ENCODE measurements at regions not wholly inside any gene's neighbourhood (a gene's known extent, or its start where the extent isn't known, plus 50 kb on each side); places are given as distances from the start of the nearest gene placed in this dataset.

DNA sequence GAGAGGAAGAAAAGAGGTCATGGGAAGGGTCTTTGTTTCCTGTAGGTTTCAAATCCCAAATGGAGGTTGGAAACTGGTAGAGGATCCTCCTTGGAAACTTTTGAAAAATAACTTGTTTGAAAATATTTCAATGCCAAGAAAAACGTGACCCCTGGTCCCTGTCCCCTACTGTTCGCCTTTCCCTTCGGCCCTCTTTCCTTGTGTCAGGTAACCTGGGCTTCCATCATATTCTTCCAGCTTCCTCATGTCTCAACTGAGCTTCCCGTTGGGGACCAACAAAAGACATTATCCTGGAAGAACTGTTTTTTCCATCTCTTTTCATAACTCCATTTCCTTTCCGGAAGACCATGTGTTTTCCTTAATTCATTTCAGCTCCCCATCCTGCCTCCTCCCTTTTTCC, 266.8 kb upstream of the ANKRD55 start:
- Histone ChIP-seq H3K9me3 (no peaks in the 10 kb centered on the region), H3K4me3 (no peak overlapping the region), H3K36me3 (no peaks in the 10 kb centered on the region), H3K27ac (no peak overlapping the region), H3K4me1 (no peaks in the 10 kb centered on the region), H3K27me3 (no peaks in the 10 kb centered on the region)
- no peak for DNase-seq
- TF ChIP-seq POLR2A (IDR thresholded peaks at IDR 0.05), result no peak
- TF ChIP-seq, protein P1, sequence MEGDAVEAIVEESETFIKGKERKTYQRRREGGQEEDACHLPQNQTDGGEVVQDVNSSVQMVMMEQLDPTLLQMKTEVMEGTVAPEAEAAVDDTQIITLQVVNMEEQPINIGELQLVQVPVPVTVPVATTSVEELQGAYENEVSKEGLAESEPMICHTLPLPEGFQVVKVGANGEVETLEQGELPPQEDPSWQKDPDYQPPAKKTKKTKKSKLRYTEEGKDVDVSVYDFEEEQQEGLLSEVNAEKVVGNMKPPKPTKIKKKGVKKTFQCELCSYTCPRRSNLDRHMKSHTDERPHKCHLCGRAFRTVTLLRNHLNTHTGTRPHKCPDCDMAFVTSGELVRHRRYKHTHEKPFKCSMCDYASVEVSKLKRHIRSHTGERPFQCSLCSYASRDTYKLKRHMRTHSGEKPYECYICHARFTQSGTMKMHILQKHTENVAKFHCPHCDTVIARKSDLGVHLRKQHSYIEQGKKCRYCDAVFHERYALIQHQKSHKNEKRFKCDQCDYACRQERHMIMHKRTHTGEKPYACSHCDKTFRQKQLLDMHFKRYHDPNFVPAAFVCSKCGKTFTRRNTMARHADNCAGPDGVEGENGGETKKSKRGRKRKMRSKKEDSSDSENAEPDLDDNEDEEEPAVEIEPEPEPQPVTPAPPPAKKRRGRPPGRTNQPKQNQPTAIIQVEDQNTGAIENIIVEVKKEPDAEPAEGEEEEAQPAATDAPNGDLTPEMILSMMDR (IDR thresholded peaks at IDR 0.05), result no peak

DNA sequence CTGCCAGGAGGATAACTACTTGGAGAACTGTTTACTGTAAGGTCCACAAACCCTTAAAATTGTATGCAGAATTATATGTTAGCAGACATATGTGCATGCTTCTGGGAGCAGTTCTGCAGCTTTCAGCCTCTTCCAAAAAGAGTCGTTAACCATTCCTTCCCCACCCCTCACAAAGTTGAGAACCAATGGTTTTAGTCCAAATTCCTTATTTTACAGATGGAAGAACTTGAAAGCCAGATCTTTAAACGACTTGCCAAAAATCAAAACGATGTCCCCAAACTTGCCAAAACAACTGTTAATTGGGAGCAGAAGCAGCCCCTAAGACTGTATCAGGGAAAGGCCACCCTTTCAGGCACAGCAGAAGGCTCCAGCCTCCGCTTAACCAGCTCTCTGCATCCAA, 266.4 kb upstream of the ANKRD55 start:
- H3K27ac ChIP-seq, result no peak overlapping the region
- no peaks in the 10 kb centered on the region for H3K27me3 ChIP-seq
- no peaks in the 10 kb centered on the region for H3K9me3 ChIP-seq
- no peaks in the 10 kb centered on the region for H3K36me3 ChIP-seq
- no peak overlapping the region for H3K4me3 ChIP-seq
- no peaks in the 10 kb centered on the region for H3K4me1 ChIP-seq
- TF ChIP-seq POLR2A (IDR thresholded peaks at IDR 0.05), result no peak
- no peak for DNase-seq

DNA sequence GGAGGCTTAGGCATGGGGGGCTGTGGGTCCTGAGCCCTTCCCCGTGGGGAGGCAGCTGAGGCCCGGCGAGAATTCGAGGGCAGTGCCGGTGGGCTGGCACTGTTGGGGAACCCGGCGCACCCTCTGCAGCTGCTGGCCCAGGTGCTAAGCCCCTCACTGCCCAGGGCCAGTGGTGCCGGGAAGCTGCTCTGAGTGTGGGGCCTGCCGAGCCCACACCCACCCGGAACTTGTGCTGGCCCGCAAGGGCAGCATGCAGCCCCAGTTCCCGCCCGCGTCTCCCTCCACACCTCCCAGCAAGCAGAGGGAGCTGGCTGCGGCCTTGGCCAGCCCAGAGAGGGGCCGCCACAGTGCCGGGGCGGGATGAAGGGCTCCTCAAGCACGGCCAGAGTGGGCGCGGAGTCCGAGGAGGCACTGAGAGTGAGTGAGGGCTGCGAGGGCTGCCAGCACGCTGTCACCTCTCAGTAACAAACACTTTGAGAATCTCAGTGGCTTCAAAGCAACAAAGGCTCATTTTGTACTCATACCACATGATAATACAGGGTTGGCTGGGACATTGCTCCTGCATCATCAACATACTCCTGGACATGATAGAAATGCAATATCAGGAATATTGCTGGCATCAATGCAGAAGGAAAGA, 265.7 kb upstream of the ANKRD55 start:
- H3K36me3 ChIP-seq, result no peaks in the 10 kb centered on the region
- TF ChIP-seq, protein P1 (IDR thresholded peaks at IDR 0.05), result no peak
- no peak for TF ChIP-seq POLR2A (IDR thresholded peaks at IDR 0.05)

DNA sequence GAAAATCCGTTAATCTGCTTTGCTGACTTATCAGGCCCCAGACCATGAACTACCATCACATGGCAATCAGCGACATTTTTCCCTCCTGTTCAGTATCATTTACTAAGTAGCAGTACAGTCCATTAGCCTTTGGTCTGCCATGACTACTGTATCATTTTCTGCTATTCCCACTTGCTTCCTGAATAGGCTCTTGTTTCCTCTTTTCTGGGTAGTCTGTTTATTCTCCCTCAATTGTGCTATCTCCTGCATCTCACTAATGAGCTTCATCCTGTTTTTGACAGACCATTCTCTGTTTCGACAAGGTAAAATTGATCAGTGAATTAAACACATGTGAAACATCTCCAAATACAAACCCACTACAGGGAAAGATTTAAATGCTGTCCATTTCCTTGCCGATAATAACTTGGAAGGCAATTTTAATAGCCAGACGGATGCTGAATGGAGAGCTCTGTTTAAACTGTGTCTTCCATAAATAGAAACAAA, 263.5 kb upstream of the ANKRD55 start:
- Histone ChIP-seq H3K27ac (no peak overlapping the region), H3K27me3 (no peaks in the 10 kb centered on the region), H3K4me1 (no peaks in the 10 kb centered on the region), H3K4me3 (no peak overlapping the region), H3K9me3 (no peaks in the 10 kb centered on the region), H3K36me3 (no peaks in the 10 kb centered on the region)
- TF ChIP-seq, protein P1 (IDR thresholded peaks at IDR 0.05), result no peak
- no peak for TF ChIP-seq POLR2A (IDR thresholded peaks at IDR 0.05)
- DNase-seq, result no peak

More for the DNA sequence above, 265.7 kb upstream of the ANKRD55 start:
- DNase-seq, result no peak
- H3K4me1 ChIP-seq, result no peaks in the 10 kb centered on the region
- H3K4me3 ChIP-seq, result no peak overlapping the region
- no peaks in the 10 kb centered on the region for H3K27me3 ChIP-seq
- H3K9me3 ChIP-seq, result no peaks in the 10 kb centered on the region
- no peak overlapping the region for H3K27ac ChIP-seq

DNA sequence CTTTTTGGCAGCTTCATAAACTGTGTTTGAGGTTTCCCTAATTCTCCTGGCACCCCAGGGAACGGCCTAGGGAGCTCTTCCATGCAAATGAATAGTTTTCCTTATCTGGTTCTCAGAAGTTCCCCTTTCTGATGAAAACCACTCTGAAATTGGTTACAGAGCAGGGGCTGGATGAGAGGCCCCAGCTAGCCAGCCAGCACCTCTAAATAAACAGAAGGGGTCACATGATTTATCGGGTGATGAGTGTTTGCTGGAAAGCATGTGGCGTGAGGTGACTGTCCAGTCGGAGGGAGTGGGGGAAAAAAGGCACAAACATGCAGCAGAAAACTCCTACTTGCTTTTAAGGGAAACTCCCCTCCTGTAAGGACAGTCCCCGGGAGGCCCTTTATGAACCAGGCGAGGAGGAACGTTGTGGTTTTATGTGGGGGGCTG, 261.2 kb upstream of the ANKRD55 start:
- Histone ChIP-seq H3K9me3 (no peaks in the 10 kb centered on the region), H3K4me3 (no peak overlapping the region), H3K27ac (no peak overlapping the region), H3K36me3 (no peaks in the 10 kb centered on the region), H3K4me1 (no peaks in the 10 kb centered on the region), H3K27me3 (no peaks in the 10 kb centered on the region)
- TF ChIP-seq POLR2A (IDR thresholded peaks at IDR 0.05), result no peak
- TF ChIP-seq, protein P1 (IDR thresholded peaks at IDR 0.05), result no peak
- no peak for DNase-seq

DNA sequence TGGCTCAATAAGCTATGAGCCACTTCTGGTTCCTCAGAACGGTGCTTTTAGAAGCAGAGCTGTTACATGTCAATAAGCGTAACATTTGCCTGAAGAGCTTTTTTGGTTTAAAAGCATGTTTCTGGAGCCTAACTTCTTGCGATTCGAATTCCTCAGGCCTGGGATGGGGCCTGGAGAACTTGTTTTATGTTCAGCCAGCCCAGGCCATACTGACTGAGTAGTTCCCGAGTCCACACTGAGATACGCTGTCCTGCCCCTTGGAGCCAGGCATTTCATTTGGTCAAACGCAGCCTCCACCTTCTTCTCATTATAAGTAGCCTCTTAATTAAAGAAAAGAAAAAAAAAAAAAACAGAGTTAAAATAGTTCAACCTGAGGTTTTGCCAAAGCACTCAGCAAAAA, 260.6 kb upstream of the ANKRD55 start:
- H3K27ac ChIP-seq, result no peak overlapping the region
- H3K9me3 ChIP-seq, result no peaks in the 10 kb centered on the region
- H3K4me3 ChIP-seq, result no peak overlapping the region
- no peaks in the 10 kb centered on the region for H3K4me1 ChIP-seq
- TF ChIP-seq, protein P1 (IDR thresholded peaks at IDR 0.05), result no peak
- TF ChIP-seq POLR2A (IDR thresholded peaks at IDR 0.05), result no peak
- no peaks in the 10 kb centered on the region for H3K36me3 ChIP-seq
- no peak for DNase-seq
- no peaks in the 10 kb centered on the region for H3K27me3 ChIP-seq
